DND-41 (cell line): ENCODE measurements at regions not wholly inside any gene's neighbourhood (a gene's known extent, or its start where the extent isn't known, plus 50 kb on each side); places are given as distances from the start of the nearest gene placed in this dataset.

Experiments
- EZH2 ChIP-seq: IDR thresholded peaks from 3 replicates; pipeline ENCODE4 v1.6.1; 2012; ENCODE audit warnings: borderline replicate concordance, low read depth, mild to moderate bottlenecking, moderate library complexity, low read length, inconsistent platforms; ENCODE audit not compliant: severe bottlenecking
- TF ChIP-seq, protein P1 (sequence below): IDR thresholded peaks from 2 replicates; pipeline ENCODE4 v1.5.1; 2012; ENCODE audit warnings: borderline replicate concordance, low read length, moderate library complexity, mild to moderate bottlenecking; ENCODE audit not compliant: poor library complexity, severe bottlenecking; ENCODE audit errors: extremely low read depth

DNA sequence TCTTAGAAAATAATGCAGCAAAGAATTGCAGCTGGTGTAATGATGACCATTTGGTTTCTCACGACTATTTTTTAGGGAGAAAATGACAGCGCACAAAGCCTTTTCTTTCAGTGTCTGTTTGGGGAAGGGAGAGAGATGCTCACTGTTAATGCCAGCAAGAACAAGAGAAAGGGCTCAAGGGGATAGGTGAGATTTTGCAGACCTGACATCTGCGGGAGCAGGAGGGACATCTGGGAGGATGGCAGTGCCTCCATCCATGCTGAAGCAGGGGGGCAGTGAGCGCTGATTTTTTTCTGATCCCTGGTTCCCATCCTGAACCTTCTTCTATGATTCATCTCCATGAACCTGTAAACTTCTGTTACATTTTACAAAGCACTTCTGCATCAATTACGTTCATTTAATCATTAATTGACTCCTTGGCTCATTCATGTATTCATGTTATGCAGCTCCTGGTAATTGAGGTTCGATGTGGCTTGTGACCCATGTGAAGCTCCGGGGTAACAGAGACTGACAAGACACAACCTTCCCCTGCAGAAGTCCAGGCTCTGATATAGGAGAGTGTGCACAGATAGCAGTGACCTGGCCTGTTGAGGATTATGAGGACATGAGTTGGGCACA is 595.3 kb downstream of the PTPRU start:
- TF ChIP-seq, protein P1, sequence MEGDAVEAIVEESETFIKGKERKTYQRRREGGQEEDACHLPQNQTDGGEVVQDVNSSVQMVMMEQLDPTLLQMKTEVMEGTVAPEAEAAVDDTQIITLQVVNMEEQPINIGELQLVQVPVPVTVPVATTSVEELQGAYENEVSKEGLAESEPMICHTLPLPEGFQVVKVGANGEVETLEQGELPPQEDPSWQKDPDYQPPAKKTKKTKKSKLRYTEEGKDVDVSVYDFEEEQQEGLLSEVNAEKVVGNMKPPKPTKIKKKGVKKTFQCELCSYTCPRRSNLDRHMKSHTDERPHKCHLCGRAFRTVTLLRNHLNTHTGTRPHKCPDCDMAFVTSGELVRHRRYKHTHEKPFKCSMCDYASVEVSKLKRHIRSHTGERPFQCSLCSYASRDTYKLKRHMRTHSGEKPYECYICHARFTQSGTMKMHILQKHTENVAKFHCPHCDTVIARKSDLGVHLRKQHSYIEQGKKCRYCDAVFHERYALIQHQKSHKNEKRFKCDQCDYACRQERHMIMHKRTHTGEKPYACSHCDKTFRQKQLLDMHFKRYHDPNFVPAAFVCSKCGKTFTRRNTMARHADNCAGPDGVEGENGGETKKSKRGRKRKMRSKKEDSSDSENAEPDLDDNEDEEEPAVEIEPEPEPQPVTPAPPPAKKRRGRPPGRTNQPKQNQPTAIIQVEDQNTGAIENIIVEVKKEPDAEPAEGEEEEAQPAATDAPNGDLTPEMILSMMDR = no peak
- TF ChIP-seq EZH2 = no peak
